ENCODE measurements at regions not wholly inside any gene's neighbourhood (a gene's known extent, or its start where the extent isn't known, plus 50 kb on each side); places are given as distances from the start of the nearest gene placed in this dataset.

GRCh38 chr2:209074711-209075110, 349.1 kb upstream of the MAP2 start:
- intact Hi-C loops (cut with DNase I), result no loop called here
- H3K4me3 ChIP-seq, result no peak overlapping the region
- no peaks in the 10 kb centered on the region for H3K4me1 ChIP-seq

GRCh38 chr2:209076151-209076550, 347.7 kb upstream of the MAP2 start:
- H3K9me3 ChIP-seq, result peaks cover 0 to 3% of the 10 kb centered on the region in 2 donors
- intact Hi-C loops (cut with DNase I), result no loop called here
- no peak for TF ChIP-seq CTCF (IDR thresholded peaks at IDR 0.05)
- no peak for DNase-seq (ENCODE audit: low spot score in 2 of 2)
- no peaks in the 10 kb centered on the region for H3K27me3 ChIP-seq
- H3K4me3 ChIP-seq, result no peak overlapping the region
- no peaks in the 10 kb centered on the region for H3K36me3 ChIP-seq
- no peak overlapping the region for H3K27ac ChIP-seq
- H3K4me1 ChIP-seq, result no peaks in the 10 kb centered on the region

More at GRCh38 chr2:209074711-209075110, 349.1 kb upstream of the MAP2 start:
- Histone ChIP-seq H3K36me3 (no peaks in the 10 kb centered on the region), H3K27ac (no peak overlapping the region), H3K27me3 (no peaks in the 10 kb centered on the region), H3K9me3 (peaks cover 0 to 3% of the 10 kb centered on the region in 2 donors)
- no peak for TF ChIP-seq CTCF (IDR thresholded peaks at IDR 0.05)
- DNase-seq (ENCODE audit: low spot score in 2 of 2), result no peak

- TF ChIP-seq CTCF (IDR thresholded peaks at IDR 0.05), result no peak
- no peaks in the 10 kb centered on the region for H3K36me3 ChIP-seq
- no peak overlapping the region for H3K4me3 ChIP-seq
- DNase-seq (ENCODE audit: low spot score in 2 of 2), result no peak
- H3K9me3 ChIP-seq, result no peaks in the 10 kb centered on the region
- no peak overlapping the region for H3K27ac ChIP-seq
- H3K4me1 ChIP-seq, result no peaks in the 10 kb centered on the region
- no peaks in the 10 kb centered on the region for H3K27me3 ChIP-seq
- intact Hi-C loops (cut with DNase I), result no loop called here
These were observed 337.1 kb upstream of the MAP2 start for GRCh38 chr2:209086761-209087160.

- no peak for TF ChIP-seq CTCF (IDR thresholded peaks at IDR 0.05)
- Histone ChIP-seq H3K36me3 (no peaks in the 10 kb centered on the region), H3K4me1 (no peaks in the 10 kb centered on the region), H3K27me3 (no peaks in the 10 kb centered on the region), H3K4me3 (no peak overlapping the region), H3K27ac (no peak overlapping the region), H3K9me3 (no peaks in the 10 kb centered on the region)
- no peak for DNase-seq (ENCODE audit: low spot score in 2 of 2)
- intact Hi-C loops (cut with DNase I), result no loop called here
These were observed 332.8 kb upstream of the MAP2 start for GRCh38 chr2:209091056-209091455.

- DNase-seq (ENCODE audit: low spot score in 2 of 2), result no peak
- H3K36me3 ChIP-seq, result no peaks in the 10 kb centered on the region
- no peaks in the 10 kb centered on the region for H3K9me3 ChIP-seq
- intact Hi-C loops (cut with DNase I), result no loop called here
- no peak overlapping the region for H3K4me3 ChIP-seq
- no peaks in the 10 kb centered on the region for H3K4me1 ChIP-seq
- no peak for TF ChIP-seq CTCF (IDR thresholded peaks at IDR 0.05)
- no peak overlapping the region for H3K27ac ChIP-seq
- H3K27me3 ChIP-seq, result no peaks in the 10 kb centered on the region
These were observed 329.6 kb upstream of the MAP2 start for GRCh38 chr2:209094221-209094620.

GRCh38 chr2:209095432-209095831, 328.4 kb upstream of the MAP2 start:
- Histone ChIP-seq H3K9me3 (no peaks in the 10 kb centered on the region), H3K27me3 (no peaks in the 10 kb centered on the region), H3K36me3 (no peaks in the 10 kb centered on the region), H3K27ac (no peak overlapping the region), H3K4me1 (no peaks in the 10 kb centered on the region), H3K4me3 (no peak overlapping the region)
- intact Hi-C loops (cut with DNase I), result no loop called here
- TF ChIP-seq CTCF (IDR thresholded peaks at IDR 0.05), result no peak
- DNase-seq (ENCODE audit: low spot score in 2 of 2), result no peak
